GM12892 (cell line): ENCODE measurements at regions not wholly inside any gene's neighbourhood (a gene's known extent, or its start where the extent isn't known, plus 50 kb on each side); places are given as distances from the start of the nearest gene placed in this dataset.
"Not testable (repeated sequence)": the region's sequence is repeated elsewhere in the genome, so short reads cannot be mapped to it uniquely, and the experiment has no call there.

Experiments
- DNase-seq: peaks from one replicate; pipeline ENCODE4 v3.0.0; 2011; ENCODE audit not compliant: insufficient read length
- FAIRE-seq: peaks from 2 replicates; lab custom pipeline; 2011; peaks lifted over from hg19 to GRCh38; lab: Jason Lieb, UNC
- POLR2A ChIP-seq: IDR thresholded peaks from 2 replicates; pipeline ENCODE4 v1.6.1; 2011; ENCODE audit warnings: low read depth, low read length, control low read depth
- POLR2AphosphoS5 ChIP-seq: IDR thresholded peaks from 2 replicates; pipeline ENCODE4 v1.6.1; 2011; ENCODE audit warnings: low read depth, low read length, control low read depth
- TAF1 ChIP-seq: IDR thresholded peaks from 2 replicates; pipeline ENCODE4 v1.6.1; 2011; ENCODE audit warnings: low read depth, mild to moderate bottlenecking, control low read depth, low read length, borderline replicate concordance

GRCh38 chr12:72723732-72724131 lies 451.6 kb downstream of the TRHDE start:
- no peak for FAIRE-seq
- DNase-seq = no peak
- TF ChIP-seq TAF1 (no peak), POLR2A (no peak)

GRCh38 chr12:72729451-72730010 lies 457.4 kb downstream of the TRHDE start:
- no peak for FAIRE-seq
- TF ChIP-seq TAF1 (no peak), POLR2A (no peak), POLR2AphosphoS5 (no peak)
- no peak for DNase-seq

- DNase-seq = no peak
- FAIRE-seq = no peak
- no peak for TF ChIP-seq POLR2AphosphoS5
- no peak for TF ChIP-seq POLR2A
- no peak for TF ChIP-seq TAF1
Measured at GRCh38 chr12:72734581-72734980, 462.4 kb downstream of the TRHDE start.

- FAIRE-seq (no peak), DNase-seq (no peak)
- TF ChIP-seq POLR2AphosphoS5 (no peak), TAF1 (no peak), POLR2A (no peak)
Measured at GRCh38 chr12:72738811-72739210, 466.6 kb downstream of the TRHDE start.

- FAIRE-seq = no peak
- no peak for TF ChIP-seq POLR2A
- TF ChIP-seq POLR2AphosphoS5 = no peak
- TF ChIP-seq TAF1 = no peak
- no peak for DNase-seq
Measured at GRCh38 chr12:72740064-72740463, 467.9 kb downstream of the TRHDE start.

GRCh38 chr12:72742568-72742967 lies 470.4 kb downstream of the TRHDE start:
- no peak for TF ChIP-seq TAF1
- TF ChIP-seq POLR2AphosphoS5 = no peak
- no peak for TF ChIP-seq POLR2A
- FAIRE-seq = no peak

GRCh38 chr12:72746048-72746447 lies 473.9 kb downstream of the TRHDE start:
- FAIRE-seq (no peak), DNase-seq (no peak)
- no peak for TF ChIP-seq POLR2A
- TF ChIP-seq POLR2AphosphoS5 = no peak
- no peak for TF ChIP-seq TAF1

More at GRCh38 chr12:72742568-72742967, 470.4 kb downstream of the TRHDE start:
- DNase-seq = no peak

GRCh38 chr12:72747111-72747849 lies 475.1 kb downstream of the TRHDE start:
- FAIRE-seq = no peak
- DNase-seq = no peak
- TF ChIP-seq POLR2A (no peak), POLR2AphosphoS5 (no peak), TAF1 (no peak)

- FAIRE-seq (no peak), DNase-seq (no peak)
- TF ChIP-seq POLR2A = no peak
- no peak for TF ChIP-seq POLR2AphosphoS5
- TF ChIP-seq TAF1 = no peak
Measured at GRCh38 chr12:72748971-72749370, 476.8 kb downstream of the TRHDE start.

- DNase-seq (no peak), FAIRE-seq (no peak)
- no peak for TF ChIP-seq POLR2AphosphoS5
- TF ChIP-seq POLR2A = no peak
- TF ChIP-seq TAF1 = no peak
Measured at GRCh38 chr12:72753571-72753970, 481.4 kb downstream of the TRHDE start.

GRCh38 chr12:72754026-72754425 lies 481.9 kb downstream of the TRHDE start:
- FAIRE-seq = not testable (repeated sequence)

GRCh38 chr12:72766517-72766916 lies 494.3 kb downstream of the TRHDE start:
- TF ChIP-seq POLR2AphosphoS5 (no peak), TAF1 (no peak), POLR2A (no peak)
- FAIRE-seq = no peak
- no peak for DNase-seq

More at GRCh38 chr12:72754026-72754425, 481.9 kb downstream of the TRHDE start:
- not testable (repeated sequence) for DNase-seq

- FAIRE-seq = no peak
- TF ChIP-seq TAF1 = no peak
- TF ChIP-seq POLR2A = no peak
- no peak for TF ChIP-seq POLR2AphosphoS5
- DNase-seq = no peak
Measured at GRCh38 chr12:72774023-72774422, 501.9 kb downstream of the TRHDE start.

GRCh38 chr12:72777806-72778205 lies 505.6 kb downstream of the TRHDE start:
- FAIRE-seq = no peak

More at GRCh38 chr12:72777806-72778205, 505.6 kb downstream of the TRHDE start:
- DNase-seq = no peak
- TF ChIP-seq POLR2A (no peak), TAF1 (no peak), POLR2AphosphoS5 (no peak)
